ENCODE measurements at regions not wholly inside any gene's neighbourhood (a gene's known extent, or its start where the extent isn't known, plus 50 kb on each side); places are given as distances from the start of the nearest gene placed in this dataset.

DNA sequence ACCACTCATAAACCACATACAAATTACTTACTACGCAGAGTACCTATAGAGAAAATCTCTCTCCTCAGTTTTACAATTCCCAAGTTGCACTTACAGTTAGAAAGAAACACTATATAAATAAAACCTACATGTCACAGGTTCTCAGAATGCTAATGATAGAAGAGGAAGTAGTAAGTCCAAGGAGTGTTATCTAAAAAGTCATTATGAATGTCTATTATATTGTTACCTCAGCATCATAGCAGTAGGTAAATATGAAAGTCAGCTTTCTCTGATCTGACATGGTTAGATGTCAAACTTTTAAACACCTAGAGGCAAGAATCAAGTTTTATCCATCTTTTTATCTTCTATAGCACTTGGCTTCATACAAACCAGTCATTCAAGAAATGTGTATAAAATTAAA, 163.2 kb upstream of the FAM241A start:
- Histone ChIP-seq H3K27ac (ENCODE audit: low read depth, low read length) (no peak overlapping the region), H2BK12ac (ENCODE audit: low read depth, low read length) (no peak overlapping the region), H3K27me3 (replicated peaks in 1 of 4; ENCODE audit: control insufficient read depth in 3 of 4, extremely low read depth in 1 of 4, insufficient read depth in 3 of 4, low read length in 3 of 4) (no peaks in the 10 kb centered on the region), H3K79me2 (ENCODE audit: control insufficient read depth in 1 of 2, insufficient read depth in 2 of 2, low read length in 2 of 2) (no peaks in the 10 kb centered on the region), H4K5ac (ENCODE audit: insufficient read length, low read depth, low read length) (no peak overlapping the region), H3K36me3 (ENCODE audit: control insufficient read depth in 2 of 4, insufficient read depth in 4 of 4, low read length in 3 of 4) (no peaks in the 10 kb centered on the region), H3K9me3 (ENCODE audit: insufficient read depth in 2 of 2, low read depth in 1 of 2, low read length in 1 of 2) (no peaks in the 10 kb centered on the region), H2BK15ac (ENCODE audit: low read length) (no peak overlapping the region), H3K14ac (ENCODE audit: insufficient read length) (no peak overlapping the region), H3K56ac (replicated peaks; ENCODE audit: insufficient read length, low read depth, low read length) (no peak overlapping the region), H2BK20ac (ENCODE audit: low read length) (no peak overlapping the region), H3K9ac (replicated peaks in 1 of 4; ENCODE audit: extremely low read depth in 1 of 4, low read depth in 3 of 4, low read length in 3 of 4) (no peak overlapping the region), H2BK5ac (ENCODE audit: low read depth, low read length) (no peak overlapping the region), H2BK120ac (replicated peaks; ENCODE audit: low read depth, low read length) (no peak overlapping the region), H4K20me1 (replicated peaks in 1 of 2; ENCODE audit: control insufficient read depth in 1 of 2, insufficient read depth in 2 of 2, low read length in 2 of 2) (no peaks in the 10 kb centered on the region), H3K4ac (replicated peaks; ENCODE audit: insufficient read length, low read depth, low read length) (no peak overlapping the region), H4K8ac (ENCODE audit: extremely low read depth, insufficient read depth, low read length) (no peak overlapping the region), H3K4me1 (replicated peaks in 1 of 4; ENCODE audit: control insufficient read depth in 3 of 4, insufficient read depth in 4 of 4, low read length in 3 of 4) (peaks cover 0 to 7% (median 4%) of the 10 kb centered on the region in 4 experiments; a peak in 4 of 7 replicates), H3K18ac (ENCODE audit: extremely low read depth, low read length) (no peak overlapping the region), H3K23me2 (ENCODE audit: low read depth, low read length) (no peaks in the 10 kb centered on the region), H2AK5ac (ENCODE audit: low read depth, low read length) (no peak overlapping the region), H3K79me1 (ENCODE audit: low read depth, low read length) (no peaks in the 10 kb centered on the region), H2AFZ (ENCODE audit: low read length) (no peak overlapping the region), H3K23ac (ENCODE audit: insufficient read length) (no peak overlapping the region), H3K4me3 (ENCODE audit: extremely low read depth in 1 of 4, insufficient read depth in 2 of 4, low read depth in 3 of 4, low read length in 4 of 4) (no peak overlapping the region), H4K91ac (replicated peaks; ENCODE audit: insufficient read length, low read length) (no peak overlapping the region), H3K4me2 (ENCODE audit: insufficient read depth in 1 of 2, low read depth in 2 of 2, low read length in 2 of 2) (no peak overlapping the region)
- 91% methylated on average over 1 of the region's 1 CpG; no CpG with 5 or more reads in 1 of the 2 experiments for WGBS, 2 experiments (ENCODE audit: extremely low coverage in 1 of 2, insufficient coverage in 1 of 2, insufficient read length in 1 of 2, insufficient replicate concordance in 2 of 2, low coverage in 1 of 2, low lambda C conversion rate in 2 of 2, missing lambda C conversion rate in 1 of 2)
- POLR2A ChIA-PET (ENCODE audit: partially characterized antibody), result no interaction called here
- CTCF ChIA-PET (ENCODE audit: partially characterized antibody), result interaction anchor here (0.8 to 1.7 kb wide), 4 partner anchors 11 to 78 kb away, joined by 3 to 6 read pairs (median 3); no protein-coding TSS in a partner anchor
- FAIRE-seq (no peak), DNase-seq (ENCODE audit: low read depth in 1 of 2, low spot score in 2 of 2) (no peak)
- no peak for TF ChIP-seq EP300 (IDR thresholded peaks at IDR 0.05; ENCODE audit: borderline replicate concordance in 1 of 2, low read depth in 2 of 2, low read length in 2 of 2)
- TF ChIP-seq CEBPB (IDR thresholded peaks at IDR 0.05; ENCODE audit: low read depth, low read length), result no peak
- no peak for TF ChIP-seq NRF1 (IDR thresholded peaks at IDR 0.05; ENCODE audit: low read depth, low read length)
- no peak for TF ChIP-seq EGR1 (IDR thresholded peaks at IDR 0.05; ENCODE audit: borderline replicate concordance, low read depth, low read length)
- no peak for TF ChIP-seq KDM5A (IDR thresholded peaks at IDR 0.05; ENCODE audit: low read length)
- TF ChIP-seq, protein P1, sequence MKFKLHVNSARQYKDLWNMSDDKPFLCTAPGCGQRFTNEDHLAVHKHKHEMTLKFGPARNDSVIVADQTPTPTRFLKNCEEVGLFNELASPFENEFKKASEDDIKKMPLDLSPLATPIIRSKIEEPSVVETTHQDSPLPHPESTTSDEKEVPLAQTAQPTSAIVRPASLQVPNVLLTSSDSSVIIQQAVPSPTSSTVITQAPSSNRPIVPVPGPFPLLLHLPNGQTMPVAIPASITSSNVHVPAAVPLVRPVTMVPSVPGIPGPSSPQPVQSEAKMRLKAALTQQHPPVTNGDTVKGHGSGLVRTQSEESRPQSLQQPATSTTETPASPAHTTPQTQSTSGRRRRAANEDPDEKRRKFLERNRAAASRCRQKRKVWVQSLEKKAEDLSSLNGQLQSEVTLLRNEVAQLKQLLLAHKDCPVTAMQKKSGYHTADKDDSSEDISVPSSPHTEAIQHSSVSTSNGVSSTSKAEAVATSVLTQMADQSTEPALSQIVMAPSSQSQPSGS (IDR thresholded peaks at IDR 0.05; ENCODE audit: low read length), result no peak
- TF ChIP-seq BRCA1 (IDR thresholded peaks at IDR 0.05; ENCODE audit: low read depth, low read length), result no peak
- TF ChIP-seq CTBP2 (IDR thresholded peaks at IDR 0.05; ENCODE audit: borderline replicate concordance, insufficient read depth, insufficient read length, low read length), result no peak
- no peak for TF ChIP-seq SUZ12 (IDR thresholded peaks at IDR 0.05; ENCODE audit: low read length)
- TF ChIP-seq NANOG (IDR thresholded peaks at IDR 0.05; ENCODE audit: insufficient read depth, low read depth, low read length, poor library complexity, severe bottlenecking), result no peak
- no peak for TF ChIP-seq SP2 (IDR thresholded peaks at IDR 0.05; ENCODE audit: low read length)
- TF ChIP-seq KDM4A (IDR thresholded peaks at IDR 0.05; ENCODE audit: low read depth, low read length, severe bottlenecking), result no peak
- TF ChIP-seq BACH1 (IDR thresholded peaks at IDR 0.05; ENCODE audit: low read length), result no peak
